Activated T-cell treated with anti-CD3 and anti-CD28 coated beads, Interleukin-2, amount 50 U/mL, for 4 hours (primary cell): ENCODE measurements at regions not wholly inside any gene's neighbourhood (a gene's known extent, or its start where the extent isn't known, plus 50 kb on each side); places are given as distances from the start of the nearest gene placed in this dataset.

ENCODE experiments used
- ATAC-seq, 2 donors: fragments of 200-7000 bp; cut with Tn5 transposase; one replicate each; pipeline ENCODE4 v1.10.0; 2021
- DNase-seq: peaks from one replicate; pipeline ENCODE4 v3.0.0-alpha.2; 2020
- H3K27me3 Mint-ChIP-seq: one replicate; pipeline ENCODE4 v1.8.0; 2021; ENCODE audit warnings: low read depth, mixed read lengths
- H3K36me3 Mint-ChIP-seq: one replicate; pipeline ENCODE4 v1.8.0; 2022; ENCODE audit warnings: mixed read lengths; ENCODE audit not compliant: insufficient read depth
- H3K4me1 Mint-ChIP-seq: one replicate; pipeline ENCODE4 v1.8.0; 2021; ENCODE audit warnings: low read depth, mixed read lengths
- H3K4me3 Mint-ChIP-seq: one replicate; pipeline ENCODE4 v1.8.0; 2021; ENCODE audit warnings: mild to moderate bottlenecking, moderate library complexity, mixed read lengths
- H3K9me3 Mint-ChIP-seq: one replicate; pipeline ENCODE4 v1.8.0; 2021; ENCODE audit warnings: mixed read lengths

- DNase-seq (peak; percentile 42), ATAC-seq (peak; percentile 75)
- Mint-ChIP-seq H3K4me1 (peaks cover 66% of the 10 kb centered on the region), H3K4me3 (peak overlapping the region; percentile 79), H3K27me3 (no peaks in the 10 kb centered on the region), H3K9me3 (no peaks in the 10 kb centered on the region), H3K36me3 (no peaks in the 10 kb centered on the region)
Observed at GRCh38 chr14:76955575-76956315, 72.8 kb downstream of the IRF2BPL start.

- H3K4me1 Mint-ChIP-seq, result peaks cover 56% of the 10 kb centered on the region
- ATAC-seq, result no peak
- DNase-seq, result no peak
Observed at GRCh38 chr14:76954394-76955190, 73.9 kb downstream of the IRF2BPL start.

DNA sequence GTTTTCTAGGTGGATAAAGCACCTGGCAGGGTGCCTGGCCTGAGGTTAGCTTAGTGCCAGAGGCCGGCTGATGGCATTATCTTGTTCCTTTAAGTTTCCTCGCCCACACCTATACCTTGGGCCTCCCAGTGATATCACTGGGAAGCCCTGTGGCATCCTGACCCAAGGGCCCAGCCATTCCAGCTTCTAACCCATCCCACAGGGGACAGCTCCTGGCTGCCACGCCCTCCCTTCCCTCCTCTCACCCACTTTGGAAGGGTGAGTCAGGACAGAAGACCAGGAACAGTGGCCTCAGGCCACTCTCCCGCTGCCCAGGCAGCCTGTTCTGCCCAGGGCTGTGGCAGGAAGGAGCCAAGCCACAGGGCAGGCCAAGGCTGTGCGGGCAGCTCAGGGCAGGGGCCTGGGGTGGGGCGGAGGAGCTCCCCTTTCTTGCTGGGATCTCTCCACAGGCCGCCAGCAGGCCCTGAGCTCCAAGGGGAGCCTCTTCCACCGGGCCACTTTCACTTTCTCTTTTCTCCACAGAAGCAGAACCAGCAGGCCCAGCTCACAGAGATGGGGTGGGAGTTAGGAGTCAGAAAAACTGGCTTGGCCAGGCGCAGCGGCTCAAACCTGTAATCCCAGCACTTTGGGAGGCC is 75.1 kb downstream of the IRF2BPL start:
- no peaks in the 10 kb centered on the region for H3K36me3 Mint-ChIP-seq
- H3K9me3 Mint-ChIP-seq, result no peaks in the 10 kb centered on the region
- H3K27me3 Mint-ChIP-seq, result no peaks in the 10 kb centered on the region
- ATAC-seq (no peak), DNase-seq (peak; percentile 46)
- H3K4me3 Mint-ChIP-seq, result peak overlapping the region; percentile 29
- peaks cover 48% of the 10 kb centered on the region for H3K4me1 Mint-ChIP-seq

More at GRCh38 chr14:76954394-76955190, 73.9 kb downstream of the IRF2BPL start:
- Mint-ChIP-seq H3K9me3 (no peaks in the 10 kb centered on the region), H3K36me3 (no peaks in the 10 kb centered on the region), H3K4me3 (no peak overlapping the region), H3K27me3 (no peaks in the 10 kb centered on the region)

DNA sequence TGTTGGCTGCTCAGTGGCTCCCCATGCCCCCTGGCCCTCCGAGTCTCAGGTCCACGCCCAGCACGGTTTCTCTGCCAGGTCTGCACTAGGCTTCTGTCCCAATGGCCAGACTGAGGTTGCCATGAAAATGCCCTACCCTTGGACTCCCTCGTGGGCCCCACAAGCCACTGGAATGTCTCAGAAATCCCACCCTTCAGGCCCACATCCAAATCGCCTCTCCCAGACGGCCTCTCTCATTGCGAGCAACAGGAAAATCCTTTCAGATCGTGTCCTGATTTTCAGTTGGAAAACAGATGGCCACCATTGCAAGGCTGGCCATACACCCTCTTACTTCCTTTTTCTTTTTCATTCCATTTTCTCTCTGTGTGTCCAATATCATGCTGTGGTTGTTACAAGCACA is 77.3 kb downstream of the IRF2BPL start:
- H3K9me3 Mint-ChIP-seq, result no peaks in the 10 kb centered on the region
- no peaks in the 10 kb centered on the region for H3K36me3 Mint-ChIP-seq
- DNase-seq, result no peak
- no peak for ATAC-seq
- peaks cover 50% of the 10 kb centered on the region for H3K4me1 Mint-ChIP-seq
- H3K27me3 Mint-ChIP-seq, result no peaks in the 10 kb centered on the region
- peak overlapping the region; percentile 19 for H3K4me3 Mint-ChIP-seq

- Mint-ChIP-seq H3K4me3 (no peak overlapping the region), H3K9me3 (no peaks in the 10 kb centered on the region), H3K4me1 (peaks cover 41% of the 10 kb centered on the region), H3K27me3 (no peaks in the 10 kb centered on the region), H3K36me3 (no peaks in the 10 kb centered on the region)
- DNase-seq, result no peak
- ATAC-seq, result no peak
Observed at GRCh38 chr14:76950055-76951020, 78.2 kb downstream of the IRF2BPL start.

GRCh38 chr14:76948976-76949375 is 79.5 kb downstream of the IRF2BPL start:
- Mint-ChIP-seq H3K36me3 (no peaks in the 10 kb centered on the region), H3K4me1 (peaks cover 30% of the 10 kb centered on the region), H3K4me3 (no peak overlapping the region), H3K27me3 (no peaks in the 10 kb centered on the region), H3K9me3 (no peaks in the 10 kb centered on the region)
- no peak for DNase-seq
- ATAC-seq, result no peak

DNA sequence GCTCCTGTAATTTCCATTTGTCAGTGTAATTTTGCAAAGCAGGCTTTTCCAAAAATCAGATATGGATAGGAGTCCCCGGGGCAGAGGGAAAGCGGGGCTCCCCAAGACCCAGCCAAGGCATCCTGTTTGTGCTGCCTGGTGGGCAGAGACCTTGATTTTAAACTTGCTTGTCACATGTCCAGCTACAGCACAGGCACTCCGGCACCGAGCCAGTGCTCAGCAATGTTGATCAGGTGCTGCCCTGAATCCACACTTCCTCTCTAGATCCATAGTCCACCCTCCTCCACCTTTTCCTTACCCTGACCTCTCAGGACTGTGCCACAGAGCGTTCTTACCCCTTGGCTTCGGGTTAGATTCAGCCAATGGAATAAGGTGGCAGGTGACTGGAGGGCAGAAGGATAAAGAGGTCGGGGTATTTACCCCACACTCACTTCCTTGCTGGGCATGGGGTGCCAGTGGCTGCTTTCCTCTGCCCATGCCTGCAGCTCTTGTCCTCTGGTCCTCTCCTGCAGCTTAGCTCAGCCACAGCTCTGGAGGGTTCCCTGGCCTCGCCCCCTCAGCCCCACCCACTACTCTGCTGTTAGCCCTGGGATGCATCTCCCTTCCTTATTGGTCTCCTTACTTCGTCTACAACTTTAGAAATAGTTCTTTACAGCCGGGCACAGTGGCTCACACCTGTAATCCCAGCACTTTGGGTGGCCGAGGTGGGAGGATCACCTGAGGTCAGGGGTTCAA is 80.1 kb downstream of the IRF2BPL start:
- Mint-ChIP-seq H3K4me3 (no peak overlapping the region), H3K36me3 (no peaks in the 10 kb centered on the region), H3K27me3 (no peaks in the 10 kb centered on the region), H3K9me3 (no peaks in the 10 kb centered on the region), H3K4me1 (peaks cover 24% of the 10 kb centered on the region)
- no peak for DNase-seq
- ATAC-seq, result no peak

GRCh38 chr14:76947838-76948184 is 80.7 kb downstream of the IRF2BPL start:
- H3K27me3 Mint-ChIP-seq, result no peaks in the 10 kb centered on the region
- no peak overlapping the region for H3K4me3 Mint-ChIP-seq
- ATAC-seq (no peak), DNase-seq (no peak)
- peaks cover 24% of the 10 kb centered on the region for H3K4me1 Mint-ChIP-seq
- no peaks in the 10 kb centered on the region for H3K9me3 Mint-ChIP-seq
- H3K36me3 Mint-ChIP-seq, result no peaks in the 10 kb centered on the region

DNA sequence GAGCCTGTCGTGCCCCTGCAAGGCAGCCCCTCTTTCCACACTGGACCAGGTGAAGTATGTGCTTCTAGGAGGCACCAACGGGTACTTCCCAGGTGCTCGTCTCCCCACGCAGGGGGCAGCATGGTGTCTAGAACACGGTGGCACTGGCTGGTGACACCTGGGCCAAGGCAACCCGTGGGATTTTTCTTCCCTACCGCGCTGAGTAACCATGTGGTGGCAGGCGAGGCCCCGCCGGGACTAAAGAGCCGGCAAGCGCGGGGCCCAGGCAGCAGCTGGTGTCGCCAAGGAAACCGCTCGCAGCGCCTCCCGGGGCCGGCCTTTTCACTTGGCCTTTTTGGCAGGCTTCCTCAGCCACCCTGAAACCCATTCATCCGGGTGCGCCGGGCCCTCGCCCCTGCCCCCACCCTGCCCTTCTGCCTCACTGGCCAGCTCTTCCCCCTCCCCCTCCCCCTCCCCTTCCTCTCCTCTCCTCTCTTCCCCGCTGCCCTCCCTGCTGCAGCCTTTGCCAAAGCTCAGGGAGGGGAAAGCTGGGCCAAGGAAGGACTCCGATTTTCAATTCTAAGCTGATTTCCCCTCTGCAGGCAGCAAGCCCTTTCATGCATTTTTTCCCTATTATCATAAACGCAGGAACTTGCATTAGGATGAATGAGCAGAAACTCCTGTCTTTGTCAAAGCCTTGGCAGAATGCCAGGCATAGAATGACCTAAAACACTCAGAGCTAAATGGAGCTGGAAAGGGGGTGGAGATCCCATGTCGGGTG is 81.2 kb downstream of the IRF2BPL start:
- DNase-seq (peak; percentile 79), ATAC-seq (peak; percentile 93 to 95)
- no peaks in the 10 kb centered on the region for H3K27me3 Mint-ChIP-seq
- no peaks in the 10 kb centered on the region for H3K36me3 Mint-ChIP-seq
- no peaks in the 10 kb centered on the region for H3K9me3 Mint-ChIP-seq
- no peak overlapping the region for H3K4me3 Mint-ChIP-seq
- H3K4me1 Mint-ChIP-seq, result peaks cover 28% of the 10 kb centered on the region

DNA sequence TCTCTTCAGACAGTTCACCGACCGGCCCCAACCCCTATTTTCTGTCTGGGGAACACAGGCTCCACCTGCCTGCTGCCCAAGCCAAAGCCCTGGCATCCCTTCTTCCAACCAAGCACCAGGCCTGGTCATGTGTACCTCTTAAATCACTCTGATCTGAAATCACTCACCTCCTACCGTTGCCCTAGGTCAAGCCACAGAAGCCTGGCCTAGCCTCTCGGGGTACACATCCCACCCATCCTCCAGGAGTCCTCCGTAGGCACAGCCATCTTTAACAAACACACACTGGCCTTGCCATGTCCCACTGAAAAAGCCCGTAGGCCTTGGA is 81.8 kb downstream of the IRF2BPL start:
- DNase-seq (no peak), ATAC-seq (no peak)
- no peaks in the 10 kb centered on the region for H3K27me3 Mint-ChIP-seq
- no peak overlapping the region for H3K4me3 Mint-ChIP-seq
- H3K36me3 Mint-ChIP-seq, result no peaks in the 10 kb centered on the region
- H3K9me3 Mint-ChIP-seq, result no peaks in the 10 kb centered on the region
- H3K4me1 Mint-ChIP-seq, result peaks cover 30% of the 10 kb centered on the region

GRCh38 chr14:76943072-76943471 is 85.4 kb downstream of the IRF2BPL start:
- Mint-ChIP-seq H3K9me3 (no peaks in the 10 kb centered on the region), H3K27me3 (no peaks in the 10 kb centered on the region), H3K4me1 (peaks cover 26% of the 10 kb centered on the region), H3K4me3 (no peak overlapping the region), H3K36me3 (no peaks in the 10 kb centered on the region)
- DNase-seq (no peak), ATAC-seq (no peak)

DNA sequence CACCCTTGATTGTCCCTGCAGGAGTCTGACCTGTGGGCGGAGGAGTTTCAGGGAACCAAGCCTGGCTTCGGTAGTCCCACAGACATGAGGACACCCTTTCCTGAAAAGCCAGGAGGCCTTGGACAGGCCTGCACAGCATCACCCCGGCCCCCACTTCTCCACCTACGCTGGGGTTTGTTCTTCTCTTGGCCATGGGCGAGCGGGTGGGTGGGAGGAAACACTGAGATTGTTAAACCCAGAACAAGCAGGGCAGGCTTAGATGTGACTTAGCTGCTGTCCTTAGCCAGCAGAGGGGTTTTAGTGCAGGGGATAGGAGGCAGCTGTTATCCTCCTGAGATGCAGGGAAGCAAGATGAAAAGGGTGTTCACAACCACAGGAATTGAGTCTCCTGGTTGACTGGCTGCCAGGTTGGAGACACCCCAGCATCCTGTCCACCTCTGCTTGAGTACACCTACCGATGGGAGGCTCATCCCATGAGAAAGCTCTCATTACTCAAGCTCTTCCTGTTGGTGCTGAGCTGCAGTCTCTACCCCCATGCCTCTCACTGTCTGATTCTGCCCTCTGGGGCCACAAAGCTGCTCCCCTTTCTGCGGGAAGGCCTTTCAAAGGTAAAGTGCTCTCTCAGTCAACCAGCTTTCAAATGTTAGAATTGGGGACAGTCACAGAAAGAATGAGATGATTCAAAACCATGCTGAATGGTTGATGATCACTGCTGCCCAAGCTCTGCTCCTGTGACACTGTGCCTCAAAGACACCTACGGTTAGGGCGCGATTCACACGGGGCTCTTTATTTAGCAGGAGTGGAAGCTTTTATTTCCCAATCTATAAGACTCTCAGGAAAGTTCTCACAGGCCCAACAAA is 86.3 kb downstream of the IRF2BPL start:
- no peaks in the 10 kb centered on the region for H3K9me3 Mint-ChIP-seq
- no peaks in the 10 kb centered on the region for H3K27me3 Mint-ChIP-seq
- DNase-seq (no peak), ATAC-seq (peak in 1 of 2 donors; percentile 29)
- H3K4me1 Mint-ChIP-seq, result peaks cover 17% of the 10 kb centered on the region
- H3K36me3 Mint-ChIP-seq, result no peaks in the 10 kb centered on the region
- H3K4me3 Mint-ChIP-seq, result no peak overlapping the region
